ENCODE measurements at regions not wholly inside any gene's neighbourhood (a gene's known extent, or its start where the extent isn't known, plus 50 kb on each side); places are given as distances from the start of the nearest gene placed in this dataset.

DNA sequence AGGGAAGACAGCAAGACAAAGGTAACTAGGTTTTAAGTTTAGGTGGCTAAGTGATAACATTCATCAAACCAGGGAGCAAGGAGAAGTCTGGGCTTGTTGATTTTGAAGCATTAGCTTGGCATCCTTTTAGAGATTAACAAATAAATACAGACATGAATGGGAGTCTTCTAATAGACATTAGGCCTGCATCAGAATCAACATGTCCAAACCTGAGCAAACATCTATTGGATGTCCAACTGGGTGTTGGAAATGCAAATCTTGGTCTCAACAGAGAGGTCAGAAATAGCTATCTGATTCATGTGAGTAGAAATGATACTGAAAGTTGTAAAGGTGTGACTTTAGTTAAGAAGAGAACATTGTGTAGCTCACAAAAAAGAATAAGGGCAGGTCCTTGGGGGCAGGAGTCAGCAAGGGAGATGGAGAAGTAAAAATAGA lies 85.5 kb upstream of the RND3 start:
- Histone ChIP-seq H3K4me2 (no peak overlapping the region), H3K27ac (no peak overlapping the region), H3K4me1 (replicated peaks; ENCODE audit: insufficient read depth) (no peaks in the 10 kb centered on the region), H3K9me3 (ENCODE audit: insufficient read depth, low read depth) (no peaks in the 10 kb centered on the region), H3K27me3 (ENCODE audit: insufficient read depth, low read depth) (no peaks in the 10 kb centered on the region), H3K79me2 (ENCODE audit: low read depth) (no peaks in the 10 kb centered on the region), H3F3A (ENCODE audit: insufficient read depth, low read depth) (no peaks in the 10 kb centered on the region), H3K36me3 (ENCODE audit: low read depth) (no peaks in the 10 kb centered on the region), H3K9me2 (ENCODE audit: insufficient read depth) (no peaks in the 10 kb centered on the region), H3K4me3 (no peak overlapping the region), H4K20me1 (ENCODE audit: insufficient read depth) (no peaks in the 10 kb centered on the region), H2AFZ (no peak overlapping the region)
- BruUV-seq (replicated peaks) = no TSS peak
- ChIA-PET CTCF (no interaction called here), POLR2A (ENCODE audit: unreplicated experiment) (interaction anchor here (0.7 kb wide), 1 partner anchor 52 kb away, joined by 3 read pairs; no protein-coding TSS in a partner anchor)
- TF ChIP-seq, protein P1, sequence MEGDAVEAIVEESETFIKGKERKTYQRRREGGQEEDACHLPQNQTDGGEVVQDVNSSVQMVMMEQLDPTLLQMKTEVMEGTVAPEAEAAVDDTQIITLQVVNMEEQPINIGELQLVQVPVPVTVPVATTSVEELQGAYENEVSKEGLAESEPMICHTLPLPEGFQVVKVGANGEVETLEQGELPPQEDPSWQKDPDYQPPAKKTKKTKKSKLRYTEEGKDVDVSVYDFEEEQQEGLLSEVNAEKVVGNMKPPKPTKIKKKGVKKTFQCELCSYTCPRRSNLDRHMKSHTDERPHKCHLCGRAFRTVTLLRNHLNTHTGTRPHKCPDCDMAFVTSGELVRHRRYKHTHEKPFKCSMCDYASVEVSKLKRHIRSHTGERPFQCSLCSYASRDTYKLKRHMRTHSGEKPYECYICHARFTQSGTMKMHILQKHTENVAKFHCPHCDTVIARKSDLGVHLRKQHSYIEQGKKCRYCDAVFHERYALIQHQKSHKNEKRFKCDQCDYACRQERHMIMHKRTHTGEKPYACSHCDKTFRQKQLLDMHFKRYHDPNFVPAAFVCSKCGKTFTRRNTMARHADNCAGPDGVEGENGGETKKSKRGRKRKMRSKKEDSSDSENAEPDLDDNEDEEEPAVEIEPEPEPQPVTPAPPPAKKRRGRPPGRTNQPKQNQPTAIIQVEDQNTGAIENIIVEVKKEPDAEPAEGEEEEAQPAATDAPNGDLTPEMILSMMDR (conservative IDR thresholded peaks at IDR 0.05) = no peak
- DNase-seq = no peak
- intact Hi-C loops (cut with micrococcal nuclease; ENCODE audit: unreplicated experiment) = no loop called here

DNA sequence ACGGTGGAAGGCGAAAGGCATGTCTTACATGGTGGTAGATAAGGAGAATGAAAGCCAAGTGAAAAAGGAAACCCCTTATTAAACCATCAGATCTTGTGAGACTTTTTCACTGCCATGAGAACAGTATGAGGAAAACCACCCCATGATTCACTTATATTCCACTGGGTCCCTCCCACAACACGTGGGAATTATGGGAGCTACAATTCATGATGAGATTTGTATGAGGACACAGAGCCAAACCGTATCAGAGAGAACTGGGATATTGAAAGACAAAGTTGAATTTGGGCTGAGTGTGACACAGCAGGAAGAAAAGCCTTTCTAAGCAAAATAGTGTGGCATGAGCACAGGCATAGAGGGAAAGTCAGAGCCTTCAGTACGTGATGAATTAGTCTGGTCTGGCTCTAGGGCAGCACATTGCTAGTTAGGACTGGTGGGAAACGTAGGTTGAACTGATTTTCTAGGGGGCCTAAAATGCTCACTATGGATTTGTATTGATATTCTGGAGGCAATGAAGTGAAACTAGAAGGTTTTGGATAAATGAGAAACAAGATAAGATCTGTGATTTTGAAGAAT lies 84.8 kb upstream of the RND3 start:
- Histone ChIP-seq H3K9me2 (ENCODE audit: insufficient read depth) (no peaks in the 10 kb centered on the region), H3K27me3 (ENCODE audit: insufficient read depth, low read depth) (no peaks in the 10 kb centered on the region), H4K20me1 (ENCODE audit: insufficient read depth) (no peaks in the 10 kb centered on the region), H3K9me3 (ENCODE audit: insufficient read depth, low read depth) (no peaks in the 10 kb centered on the region), H3K36me3 (ENCODE audit: low read depth) (no peaks in the 10 kb centered on the region), H3K4me3 (no peak overlapping the region), H3K4me2 (no peak overlapping the region), H3F3A (ENCODE audit: insufficient read depth, low read depth) (no peaks in the 10 kb centered on the region), H3K79me2 (ENCODE audit: low read depth) (no peaks in the 10 kb centered on the region), H2AFZ (no peak overlapping the region), H3K4me1 (replicated peaks; ENCODE audit: insufficient read depth) (no peaks in the 10 kb centered on the region), H3K27ac (no peak overlapping the region)
- no TSS peak for BruUV-seq (replicated peaks)
- ChIA-PET CTCF (no interaction called here), POLR2A (ENCODE audit: unreplicated experiment) (no interaction called here)
- intact Hi-C loops (cut with micrococcal nuclease; ENCODE audit: unreplicated experiment) = no loop called here
- DNase-seq = no peak
- TF ChIP-seq, protein P1 (conservative IDR thresholded peaks at IDR 0.05) = no peak
- TF ChIP-seq EZH2 (IDR thresholded peaks at IDR 0.05; ENCODE audit: low read depth) = no peak

DNA sequence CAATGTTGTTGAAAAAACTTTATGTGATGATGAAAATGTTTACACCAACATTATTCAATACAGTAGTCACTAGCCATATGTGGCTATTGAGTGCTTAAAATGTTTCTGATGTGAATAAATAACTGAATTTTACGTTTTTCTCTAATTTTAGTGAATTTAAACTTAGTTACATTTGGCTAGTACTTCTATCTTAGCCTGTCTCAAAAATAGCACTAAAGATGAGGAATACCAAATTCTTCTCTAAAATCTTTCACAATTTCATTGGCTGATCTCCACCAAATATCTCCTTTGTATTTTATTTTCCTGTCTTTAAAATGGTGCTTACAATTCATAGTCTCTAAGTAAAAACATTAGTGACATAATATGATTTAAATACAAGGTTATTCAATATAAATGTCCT lies 83.7 kb upstream of the RND3 start:
- no peak overlapping the region for H3K27ac ChIP-seq
- BruUV-seq (replicated peaks) = no TSS peak
- H4K20me1 ChIP-seq (ENCODE audit: insufficient read depth) = no peaks in the 10 kb centered on the region
- CTCF ChIA-PET = interaction anchor here (0.6 kb wide), 1 partner anchor 1600 kb away, joined by 6 read pairs; no protein-coding TSS in a partner anchor
- POLR2A ChIA-PET (ENCODE audit: unreplicated experiment) = no interaction called here
- H3K4me3 ChIP-seq = no peak overlapping the region
- H3F3A ChIP-seq (ENCODE audit: insufficient read depth, low read depth) = no peaks in the 10 kb centered on the region
- no peak overlapping the region for H3K4me2 ChIP-seq
- H3K9me2 ChIP-seq (ENCODE audit: insufficient read depth) = no peaks in the 10 kb centered on the region
- H3K27me3 ChIP-seq (ENCODE audit: insufficient read depth, low read depth) = no peaks in the 10 kb centered on the region
- H2AFZ ChIP-seq = no peak overlapping the region
- no peaks in the 10 kb centered on the region for H3K4me1 ChIP-seq (replicated peaks; ENCODE audit: insufficient read depth)
- no peaks in the 10 kb centered on the region for H3K9me3 ChIP-seq (ENCODE audit: insufficient read depth, low read depth)
- intact Hi-C loops (cut with micrococcal nuclease; ENCODE audit: unreplicated experiment) = no loop called here
- DNase-seq = no peak
- no peaks in the 10 kb centered on the region for H3K79me2 ChIP-seq (ENCODE audit: low read depth)
- no peaks in the 10 kb centered on the region for H3K36me3 ChIP-seq (ENCODE audit: low read depth)
- no peak for TF ChIP-seq EZH2 (IDR thresholded peaks at IDR 0.05; ENCODE audit: low read depth)
- TF ChIP-seq, protein P1 (conservative IDR thresholded peaks at IDR 0.05) = no peak

Measured in PC-9 (cell line).